ENCODE measurements at regions not wholly inside any gene's neighbourhood (a gene's known extent, or its start where the extent isn't known, plus 50 kb on each side); places are given as distances from the start of the nearest gene placed in this dataset.

- ATAC-seq (no peak), FAIRE-seq (no peak), DNase-seq (ENCODE audit: low read depth, low spot score) (no peak)
- Histone ChIP-seq H2AFZ (ENCODE audit: control insufficient read depth, low read depth, low read length) (no peak overlapping the region), H3K79me2 (ENCODE audit: control insufficient read depth, insufficient read depth, low read length) (no peaks in the 10 kb centered on the region), H3K27ac (ENCODE audit: control insufficient read depth, insufficient read depth) (no peak overlapping the region), H3K9me3 (replicated peaks; ENCODE audit: control insufficient read depth, insufficient read depth, low read length) (no peaks in the 10 kb centered on the region), H3K4me2 (ENCODE audit: control insufficient read depth, insufficient read depth) (no peak overlapping the region), H3K9ac (ENCODE audit: control insufficient read depth, insufficient read depth, low read length) (no peak overlapping the region), H3K4me3 (no peak overlapping the region), H4K20me1 (ENCODE audit: control insufficient read depth, insufficient read depth) (no peaks in the 10 kb centered on the region), H3K36me3 (ENCODE audit: control insufficient read depth in 2 of 2, insufficient read depth in 2 of 2, low read length in 1 of 2) (no peaks in the 10 kb centered on the region), H3K27me3 (replicated peaks in 1 of 2; ENCODE audit: control insufficient read depth in 2 of 2, insufficient read depth in 2 of 2, low read length in 1 of 2) (no peaks in the 10 kb centered on the region), H3K4me1 (ENCODE audit: control insufficient read depth, insufficient read depth, low read length) (no peaks in the 10 kb centered on the region)
- in situ Hi-C loops (cut with MboI): no loop called here
- intact Hi-C loops (cut with micrococcal nuclease; ENCODE audit: unreplicated experiment): no loop called here
- BruUV-seq (replicated peaks): no TSS peak
- ChIA-PET RAD21 (ENCODE audit: unreplicated experiment) (no interaction called here), POLR2A (no interaction called here), CTCF (no interaction called here), SMC1A (ENCODE audit: uncharacterized antibody, unreplicated experiment) (no interaction called here)
- 8% methylated on average over 4 of the region's 4 CpGs for WGBS (ENCODE audit: insufficient coverage, insufficient replicate concordance, low lambda C conversion rate, missing lambda C conversion rate)
- TF ChIP-seq STAT3 (IDR thresholded peaks at IDR 0.05; ENCODE audit: low read depth, low read length): no peak
- no peak for TF ChIP-seq ZNF592 (IDR thresholded peaks at IDR 0.05)
- TF ChIP-seq MXI1 (IDR thresholded peaks at IDR 0.05; ENCODE audit: low read depth, low read length): no peak
- no peak for TF ChIP-seq MEF2B (IDR thresholded peaks at IDR 0.05; ENCODE audit: partially characterized antibody, poor library complexity, severe bottlenecking)
- TF ChIP-seq E2F4 (IDR thresholded peaks at IDR 0.05; ENCODE audit: low read depth, low read length): no peak
- TF ChIP-seq RAD21 (IDR thresholded peaks at IDR 0.05; ENCODE audit: insufficient read depth, low read depth, low read length): no peak
- TF ChIP-seq TCF7 (IDR thresholded peaks at IDR 0.05; ENCODE audit: borderline replicate concordance): no peak
- no peak for TF ChIP-seq EZH2 (IDR thresholded peaks at IDR 0.05; ENCODE audit: borderline replicate concordance, control insufficient read depth, low read depth, low read length)
- no peak for TF ChIP-seq MTA3 (IDR thresholded peaks at IDR 0.05; ENCODE audit: borderline replicate concordance, low read length)
- no peak for TF ChIP-seq NBN (IDR thresholded peaks at IDR 0.05)
- TF ChIP-seq USF1 (IDR thresholded peaks at IDR 0.05; ENCODE audit: borderline replicate concordance, extremely low read length, insufficient read depth, low read depth, low read length): no peak
- TF ChIP-seq CTCF (IDR thresholded peaks at IDR 0.05 in 2 of 3, conservative IDR thresholded peaks at IDR 0.05 in 1 of 3; ENCODE audit: control insufficient read depth in 2 of 3, extremely low read depth in 1 of 3, insufficient read depth in 1 of 3, low read depth in 3 of 3, low read length in 3 of 3): no peak
- no peak for TF ChIP-seq NR2C2 (IDR thresholded peaks at IDR 0.05; ENCODE audit: borderline replicate concordance, control insufficient read depth, insufficient read length, low read depth)
- TF ChIP-seq PBX3 (IDR thresholded peaks at IDR 0.05; ENCODE audit: insufficient replicate concordance, low read depth, low read length): no peak
Observed at GRCh38 chr2:67258122-67258521, 139.0 kb upstream of the ETAA1 start.

Measured in GM12878 (cell line).